ENCODE measurements at regions not wholly inside any gene's neighbourhood (a gene's known extent, or its start where the extent isn't known, plus 50 kb on each side); places are given as distances from the start of the nearest gene placed in this dataset.
"Not testable (repeated sequence)": the region's sequence is repeated elsewhere in the genome, so short reads cannot be mapped to it uniquely, and the experiment has no call there.

DNA sequence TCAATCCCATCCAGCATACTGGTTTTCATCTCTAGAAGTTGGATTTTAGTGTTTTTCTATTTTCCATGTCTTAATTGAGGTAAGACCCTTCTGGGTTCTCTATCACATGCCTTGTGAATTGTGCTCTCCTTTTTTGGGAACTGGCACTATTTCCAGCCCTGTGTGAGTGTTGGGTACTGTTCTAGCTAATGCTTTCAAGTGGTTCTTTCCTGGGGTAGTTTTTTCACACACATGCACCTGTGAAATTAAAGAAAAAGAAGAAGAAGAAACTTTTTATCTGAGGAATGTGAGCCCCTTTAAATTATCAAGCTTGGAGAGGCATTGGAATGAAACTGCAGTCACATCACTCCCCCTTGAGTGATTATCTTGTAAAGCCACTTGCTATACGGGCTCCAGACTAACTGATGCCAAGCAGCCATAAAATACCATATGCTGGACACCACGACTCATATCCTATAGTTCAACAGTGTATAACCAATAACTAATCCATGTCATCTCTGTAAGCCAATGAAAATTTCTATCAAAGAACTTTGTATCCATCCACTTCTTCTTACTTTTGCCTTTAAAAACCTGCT, 102.4 kb downstream of the FAM72B start:
- CTCF ChIA-PET (ENCODE audit: low intra/inter-chr PET ratio, low total read pairs); H4K20me1 ChIP-seq (ENCODE audit: insufficient read depth, low read length); H3K4me3 ChIP-seq (replicated peaks in 1 of 3; ENCODE audit: insufficient read depth in 1 of 3, low read depth in 2 of 3, low read length in 3 of 3); FAIRE-seq; H3K36me3 ChIP-seq (replicated peaks in 1 of 2; ENCODE audit: control insufficient read depth in 1 of 2, insufficient read depth in 2 of 2, low read length in 2 of 2); POLR2A ChIA-PET; H3K27ac ChIP-seq (ENCODE audit: extremely low read length, insufficient read depth, low read length); BruUV-seq (replicated peaks); DNase-seq (ENCODE audit: low spot score); H3K9me3 ChIP-seq (ENCODE audit: low read length); H3K79me2 ChIP-seq (ENCODE audit: insufficient read depth, low read length); H3K4me2 ChIP-seq (ENCODE audit: low read depth, low read length); H2AFZ ChIP-seq (ENCODE audit: low read length); intact Hi-C loops (cut with micrococcal nuclease; ENCODE audit: unreplicated experiment); ATAC-seq; in situ Hi-C loops (cut with HindIII; ENCODE audit: extremely low pct_ligation_motif_present, low pct_unique_long_range_greater_than_20kb); H3K27me3 ChIP-seq (ENCODE audit: control insufficient read depth in 1 of 2, insufficient read depth in 2 of 2, low read length in 2 of 2); H3K9ac ChIP-seq (ENCODE audit: insufficient read depth, low read depth, low read length); H3K4me1 ChIP-seq (ENCODE audit: insufficient read depth, low read length): not testable (repeated sequence)
- WGBS (ENCODE audit: low lambda C conversion rate) = 10% methylated on average over 2 of the region's 2 CpGs

DNA sequence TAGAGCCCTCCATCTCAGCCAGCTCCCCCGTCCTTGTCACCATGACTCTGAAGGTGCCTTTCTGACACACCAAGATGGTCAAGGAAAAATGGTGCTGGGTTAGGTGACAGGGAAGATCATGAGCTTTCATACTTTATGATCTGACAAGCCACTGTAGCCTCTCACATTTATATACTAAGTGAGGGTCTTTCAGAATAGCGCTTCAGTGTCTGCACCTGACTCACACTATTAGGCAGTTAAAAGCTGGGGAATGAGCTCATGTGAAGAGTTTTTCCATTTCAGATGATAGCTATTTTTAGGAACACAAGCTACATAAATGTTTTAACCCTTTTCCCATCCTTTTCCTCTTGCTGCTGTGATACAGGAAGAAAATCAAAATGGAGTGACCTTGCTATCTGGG, 101.1 kb downstream of the FAM72B start:
- POLR2A ChIA-PET; H3K4me3 ChIP-seq (replicated peaks in 1 of 3; ENCODE audit: insufficient read depth in 1 of 3, low read depth in 2 of 3, low read length in 3 of 3); H3K27ac ChIP-seq (ENCODE audit: extremely low read length, insufficient read depth, low read length); H3K27me3 ChIP-seq (ENCODE audit: control insufficient read depth in 1 of 2, insufficient read depth in 2 of 2, low read length in 2 of 2); BruUV-seq (replicated peaks); H3K9ac ChIP-seq (ENCODE audit: insufficient read depth, low read depth, low read length); H3K79me2 ChIP-seq (ENCODE audit: insufficient read depth, low read length); H3K4me1 ChIP-seq (ENCODE audit: insufficient read depth, low read length); H3K9me3 ChIP-seq (ENCODE audit: low read length); CTCF ChIA-PET (ENCODE audit: low intra/inter-chr PET ratio, low total read pairs); FAIRE-seq; DNase-seq (ENCODE audit: low spot score); H3K4me2 ChIP-seq (ENCODE audit: low read depth, low read length); in situ Hi-C loops (cut with HindIII; ENCODE audit: extremely low pct_ligation_motif_present, low pct_unique_long_range_greater_than_20kb); ATAC-seq; intact Hi-C loops (cut with micrococcal nuclease; ENCODE audit: unreplicated experiment); H3K36me3 ChIP-seq (replicated peaks in 1 of 2; ENCODE audit: control insufficient read depth in 1 of 2, insufficient read depth in 2 of 2, low read length in 2 of 2); H4K20me1 ChIP-seq (ENCODE audit: insufficient read depth, low read length); H2AFZ ChIP-seq (ENCODE audit: low read length): not testable (repeated sequence)
- 20% methylated on average over 1 of the region's 2 CpGs for WGBS (ENCODE audit: low lambda C conversion rate)

DNA sequence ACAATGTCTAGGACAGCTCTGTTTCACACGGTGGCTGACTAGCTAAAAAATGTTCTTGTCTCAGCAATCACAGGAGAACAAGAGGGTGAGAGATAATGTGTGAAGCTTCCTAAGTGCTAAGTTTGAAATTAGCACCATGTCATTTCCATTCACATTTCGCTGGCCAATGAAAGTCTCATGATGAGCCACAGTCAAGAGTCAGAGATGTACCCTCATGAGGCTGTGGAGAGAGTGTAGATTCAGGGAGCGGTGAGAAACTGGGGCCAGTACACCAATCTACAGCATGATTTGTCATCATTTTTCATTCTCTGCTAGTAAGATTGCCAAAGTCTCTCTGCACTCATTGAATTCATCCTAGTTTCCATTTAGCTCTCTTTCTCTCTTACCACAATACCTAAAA, 97.9 kb downstream of the FAM72B start:
- FAIRE-seq; DNase-seq (ENCODE audit: low spot score); ATAC-seq; H3K4me2 ChIP-seq (ENCODE audit: low read depth, low read length); H3K9ac ChIP-seq (ENCODE audit: insufficient read depth, low read depth, low read length); POLR2A ChIA-PET; H3K79me2 ChIP-seq (ENCODE audit: insufficient read depth, low read length); H3K27ac ChIP-seq (ENCODE audit: extremely low read length, insufficient read depth, low read length); H3K36me3 ChIP-seq (replicated peaks in 1 of 2; ENCODE audit: control insufficient read depth in 1 of 2, insufficient read depth in 2 of 2, low read length in 2 of 2); H3K27me3 ChIP-seq (ENCODE audit: control insufficient read depth in 1 of 2, insufficient read depth in 2 of 2, low read length in 2 of 2); CTCF ChIA-PET (ENCODE audit: low intra/inter-chr PET ratio, low total read pairs); in situ Hi-C loops (cut with HindIII; ENCODE audit: extremely low pct_ligation_motif_present, low pct_unique_long_range_greater_than_20kb); H2AFZ ChIP-seq (ENCODE audit: low read length); H4K20me1 ChIP-seq (ENCODE audit: insufficient read depth, low read length); BruUV-seq (replicated peaks); H3K9me3 ChIP-seq (ENCODE audit: low read length); intact Hi-C loops (cut with micrococcal nuclease; ENCODE audit: unreplicated experiment); H3K4me3 ChIP-seq (replicated peaks in 1 of 3; ENCODE audit: insufficient read depth in 1 of 3, low read depth in 2 of 3, low read length in 3 of 3); H3K4me1 ChIP-seq (ENCODE audit: insufficient read depth, low read length): not testable (repeated sequence)
- WGBS (ENCODE audit: low lambda C conversion rate) = 14% methylated on average over 1 of the region's 3 CpGs

DNA sequence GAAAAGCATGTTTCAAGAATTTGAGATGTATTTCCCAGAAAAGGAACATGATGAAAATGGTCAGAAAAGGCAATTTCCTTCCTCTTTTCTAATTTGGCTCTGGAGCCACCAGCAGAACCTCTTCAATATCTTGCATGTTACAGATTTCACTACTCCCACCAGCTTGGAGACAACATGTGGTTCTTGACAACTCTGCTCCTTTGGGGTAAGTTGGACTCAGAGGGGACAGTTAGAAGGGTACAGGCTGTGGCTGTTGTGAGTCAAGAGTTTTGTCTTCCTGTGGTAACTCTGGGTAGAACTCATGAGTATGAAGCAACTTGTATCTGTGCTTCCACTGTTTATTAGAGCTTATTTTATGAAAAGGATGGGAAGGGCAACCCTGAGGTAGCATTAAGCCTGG, 96.9 kb downstream of the FAM72B start:
- FAIRE-seq; intact Hi-C loops (cut with micrococcal nuclease; ENCODE audit: unreplicated experiment): not testable (repeated sequence)

More for the DNA sequence above, 96.9 kb downstream of the FAM72B start:
- H2AFZ ChIP-seq (ENCODE audit: low read length); H3K27me3 ChIP-seq (ENCODE audit: control insufficient read depth in 1 of 2, insufficient read depth in 2 of 2, low read length in 2 of 2); POLR2A ChIA-PET; DNase-seq (ENCODE audit: low spot score); H3K27ac ChIP-seq (ENCODE audit: extremely low read length, insufficient read depth, low read length); BruUV-seq (replicated peaks); H3K9me3 ChIP-seq (ENCODE audit: low read length); H3K4me2 ChIP-seq (ENCODE audit: low read depth, low read length); H3K36me3 ChIP-seq (replicated peaks in 1 of 2; ENCODE audit: control insufficient read depth in 1 of 2, insufficient read depth in 2 of 2, low read length in 2 of 2); H3K4me3 ChIP-seq (replicated peaks in 1 of 3; ENCODE audit: insufficient read depth in 1 of 3, low read depth in 2 of 3, low read length in 3 of 3); H4K20me1 ChIP-seq (ENCODE audit: insufficient read depth, low read length); H3K79me2 ChIP-seq (ENCODE audit: insufficient read depth, low read length); CTCF ChIA-PET (ENCODE audit: low intra/inter-chr PET ratio, low total read pairs); in situ Hi-C loops (cut with HindIII; ENCODE audit: extremely low pct_ligation_motif_present, low pct_unique_long_range_greater_than_20kb); H3K4me1 ChIP-seq (ENCODE audit: insufficient read depth, low read length); ATAC-seq; H3K9ac ChIP-seq (ENCODE audit: insufficient read depth, low read depth, low read length): not testable (repeated sequence)

Measured in HepG2 (cell line).